Daoy (cell line): ENCODE measurements at regions not wholly inside any gene's neighbourhood (a gene's known extent, or its start where the extent isn't known, plus 50 kb on each side); places are given as distances from the start of the nearest gene placed in this dataset.
"Not testable (repeated sequence)": the region's sequence is repeated elsewhere in the genome, so short reads cannot be mapped to it uniquely, and the experiment has no call there.

Experiments
- DNase-seq: peaks from one replicate; pipeline ENCODE4 v3.0.0-alpha.2; 2015; ENCODE audit warnings: low read depth

DNA sequence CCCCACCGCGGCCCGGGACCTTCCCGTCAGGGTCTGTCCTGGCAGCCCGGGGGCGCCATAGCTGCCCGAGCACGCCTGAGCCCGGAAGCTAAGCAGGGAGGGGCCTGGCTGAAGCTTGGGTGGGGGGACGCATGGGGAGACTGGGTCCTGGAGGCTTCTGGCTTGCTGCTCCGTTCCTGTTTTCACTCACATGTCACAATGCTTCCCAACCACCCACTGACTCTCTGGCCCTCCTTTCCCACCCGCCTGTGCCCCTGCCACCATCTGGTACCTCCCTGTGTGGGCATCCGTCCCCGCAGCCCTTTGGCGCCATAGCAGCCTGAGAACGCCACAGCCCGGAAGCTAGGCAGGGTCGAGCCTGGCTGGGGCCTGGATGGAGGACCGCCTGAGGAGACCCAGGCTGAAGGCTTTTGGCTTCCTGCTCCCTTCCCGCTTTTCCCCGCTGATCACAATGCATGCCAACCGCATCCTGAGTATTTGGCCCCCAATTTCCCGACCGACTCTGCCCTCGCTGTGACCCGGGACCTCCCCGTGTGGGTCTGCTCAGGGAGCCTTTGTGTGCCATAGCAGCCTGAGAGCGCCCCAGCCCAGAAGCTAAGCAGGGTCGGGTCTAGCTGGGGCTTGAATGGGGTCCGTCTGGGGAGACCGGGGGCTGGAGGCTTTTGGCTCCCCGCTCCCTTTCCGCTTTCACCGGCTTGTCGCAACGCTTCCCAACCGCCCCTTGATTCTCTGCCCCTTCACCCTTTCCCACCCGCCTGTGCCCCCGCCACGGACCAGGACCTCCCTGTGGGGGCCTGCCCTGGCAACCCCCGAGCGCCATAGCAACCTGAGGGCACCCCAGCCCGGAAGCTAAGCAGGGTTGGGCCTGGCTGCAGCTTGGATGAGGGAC, 2290.1 kb downstream of the TP53TG3F start:
- no peak for DNase-seq

DNA sequence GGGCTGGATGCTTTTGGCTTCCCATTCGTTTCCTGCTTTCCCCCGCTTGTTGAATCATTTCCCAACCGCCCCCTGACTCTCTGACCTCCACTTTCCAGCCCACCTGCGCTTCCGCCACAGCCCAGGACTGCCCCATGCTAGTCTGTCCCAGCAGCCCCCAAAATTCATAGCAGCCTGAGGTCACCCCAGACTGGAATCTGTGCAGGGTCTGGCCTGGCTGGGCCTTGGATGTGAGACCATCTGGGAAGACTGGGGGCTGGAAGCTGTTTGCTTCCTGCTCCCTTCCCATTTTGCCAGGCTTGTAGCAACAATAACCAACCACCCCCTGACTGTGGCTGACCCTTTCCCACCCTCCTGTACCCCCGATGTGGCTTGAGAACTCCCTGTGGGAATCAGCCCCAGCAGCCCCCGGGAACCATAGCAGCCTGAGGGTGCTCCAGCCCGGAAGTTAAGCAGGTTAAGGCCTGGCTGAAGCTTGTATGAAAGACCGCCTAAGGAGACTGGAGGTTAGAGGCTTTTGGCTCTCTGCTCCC, 2290.8 kb downstream of the TP53TG3F start:
- no peak for DNase-seq

DNA sequence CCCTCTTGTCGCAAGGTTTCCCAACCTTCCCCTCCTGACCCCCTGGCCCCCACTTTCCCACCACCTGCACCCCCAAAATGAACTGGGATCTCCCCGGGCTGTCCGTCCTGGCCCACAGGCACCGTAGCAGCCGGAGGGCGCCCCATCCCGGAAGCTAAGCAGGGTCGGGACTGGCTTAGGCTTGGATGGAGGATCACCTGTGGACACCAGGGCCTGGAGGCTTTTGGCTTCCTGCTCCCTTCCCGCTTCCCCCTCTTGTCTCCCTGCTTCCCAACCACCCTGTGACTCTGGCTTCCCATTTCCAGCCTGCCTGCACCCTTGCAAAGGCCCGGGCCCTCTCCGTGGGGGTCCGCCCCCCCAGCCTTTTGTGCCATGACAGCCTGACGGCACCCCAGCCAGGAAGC, 2291.3 kb downstream of the TP53TG3F start:
- no peak for DNase-seq

DNA sequence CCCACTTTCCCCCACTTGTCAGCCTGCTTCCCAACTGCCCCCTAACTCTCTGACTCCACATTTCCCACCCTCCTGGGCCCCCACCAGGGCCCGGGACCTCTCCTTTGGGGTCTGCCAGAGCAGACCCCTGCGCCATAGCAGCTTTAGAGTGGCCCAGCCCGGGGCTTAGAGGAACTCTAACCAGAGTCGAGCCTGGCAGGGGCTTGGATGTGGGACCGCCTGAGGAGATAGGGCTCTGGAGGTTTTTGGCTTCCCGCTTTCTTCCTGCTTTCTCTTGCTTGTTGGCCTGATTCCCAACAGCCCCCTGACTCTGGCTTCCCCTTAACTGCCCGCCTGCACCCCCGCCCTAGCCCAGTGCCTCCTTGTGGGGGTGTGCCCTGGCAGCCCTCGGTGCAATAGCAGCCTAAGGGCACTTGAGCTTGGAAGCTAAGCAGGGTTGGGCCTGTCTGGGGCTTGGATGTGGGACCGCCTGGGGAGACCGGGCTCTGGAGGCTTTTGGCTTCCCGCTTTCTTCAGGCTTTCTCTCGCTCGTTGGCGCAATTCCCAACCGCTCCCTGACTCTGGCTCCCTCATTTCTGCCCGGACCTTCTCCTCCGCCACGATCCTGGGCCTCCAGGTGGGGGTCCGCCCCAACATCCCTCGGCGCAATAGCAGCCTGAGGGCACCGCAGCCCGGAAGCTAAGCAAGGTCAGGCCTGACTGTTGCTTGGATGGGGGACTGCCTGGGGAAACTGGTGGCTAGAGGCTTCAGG, 2292.0 kb downstream of the TP53TG3F start:
- no peak for DNase-seq

DNA sequence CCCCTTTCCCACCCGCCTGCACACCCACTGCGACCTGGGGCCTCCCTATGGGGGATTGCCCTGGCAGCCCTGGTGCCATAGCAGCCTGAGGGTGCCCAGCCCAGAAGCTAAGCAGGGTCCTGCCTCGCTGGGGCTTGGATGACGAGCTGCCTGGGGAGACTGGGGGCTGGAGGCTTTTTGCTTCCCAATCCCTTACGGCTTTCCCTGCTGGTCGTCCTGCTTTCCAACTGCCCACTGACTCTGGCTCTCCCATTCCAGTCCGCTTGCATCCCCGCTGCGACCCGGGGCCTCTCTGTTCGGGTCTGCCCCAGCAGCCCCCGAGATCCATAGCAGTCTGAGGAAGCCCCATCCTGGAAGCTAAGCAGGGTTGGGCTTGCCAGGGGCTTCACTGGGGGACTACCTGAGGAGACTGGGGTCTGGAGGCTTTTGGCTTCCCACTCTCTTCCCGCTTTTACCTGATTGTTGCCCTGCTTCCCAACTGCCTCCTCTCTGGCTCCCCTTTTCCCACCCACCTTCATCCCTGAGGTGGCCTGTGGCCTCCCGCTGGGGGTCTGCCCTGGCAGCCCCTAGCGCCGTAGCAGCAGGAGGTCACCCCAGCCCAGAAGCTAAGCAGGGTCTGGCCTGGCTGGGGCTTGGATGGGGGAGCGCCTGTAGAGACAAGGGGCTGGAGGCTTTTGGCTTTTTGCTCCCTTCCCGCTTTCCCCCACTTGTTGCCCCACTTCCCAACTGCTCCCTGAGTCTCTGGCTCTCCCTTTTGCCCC, 2292.8 kb downstream of the TP53TG3F start:
- DNase-seq = no peak

DNA sequence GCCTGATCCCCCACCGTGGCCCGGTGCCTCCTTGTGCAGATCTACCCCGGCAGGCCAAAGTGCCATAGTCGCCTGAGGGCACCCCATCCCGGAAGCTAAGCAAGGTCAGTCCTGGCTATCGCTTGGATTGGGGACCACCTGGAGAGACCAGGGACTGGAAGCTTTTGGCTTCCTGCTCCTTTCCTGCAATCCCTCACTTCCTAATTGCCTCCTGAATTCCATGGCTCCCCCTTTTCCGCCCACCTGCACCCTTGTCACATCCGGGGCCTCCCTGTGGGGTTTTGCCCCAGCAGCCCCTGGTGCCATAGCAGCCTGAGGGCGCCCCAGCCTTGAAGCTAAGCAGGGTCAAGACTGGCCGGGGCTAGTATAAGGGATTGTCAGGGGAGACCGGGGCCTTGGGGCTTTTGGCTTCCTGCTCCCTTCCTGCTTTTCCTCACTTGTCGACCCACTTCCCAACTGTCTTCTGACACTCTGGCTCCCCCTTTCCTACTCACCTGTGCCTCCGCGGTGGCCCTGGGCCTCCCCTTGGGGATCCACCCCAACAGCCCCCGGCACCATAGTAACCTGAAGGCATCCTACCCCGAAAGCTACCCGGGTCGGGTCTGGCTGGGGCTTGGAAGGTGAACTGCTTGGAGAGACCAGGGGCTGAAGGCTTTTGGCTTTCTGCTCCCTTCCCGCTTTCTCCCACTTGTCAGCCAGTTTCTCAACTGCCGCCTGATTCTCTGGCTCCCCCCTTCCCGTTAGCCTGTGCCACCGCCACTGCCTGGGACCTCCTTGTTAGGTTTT, 2293.6 kb downstream of the TP53TG3F start:
- no peak for DNase-seq

DNA sequence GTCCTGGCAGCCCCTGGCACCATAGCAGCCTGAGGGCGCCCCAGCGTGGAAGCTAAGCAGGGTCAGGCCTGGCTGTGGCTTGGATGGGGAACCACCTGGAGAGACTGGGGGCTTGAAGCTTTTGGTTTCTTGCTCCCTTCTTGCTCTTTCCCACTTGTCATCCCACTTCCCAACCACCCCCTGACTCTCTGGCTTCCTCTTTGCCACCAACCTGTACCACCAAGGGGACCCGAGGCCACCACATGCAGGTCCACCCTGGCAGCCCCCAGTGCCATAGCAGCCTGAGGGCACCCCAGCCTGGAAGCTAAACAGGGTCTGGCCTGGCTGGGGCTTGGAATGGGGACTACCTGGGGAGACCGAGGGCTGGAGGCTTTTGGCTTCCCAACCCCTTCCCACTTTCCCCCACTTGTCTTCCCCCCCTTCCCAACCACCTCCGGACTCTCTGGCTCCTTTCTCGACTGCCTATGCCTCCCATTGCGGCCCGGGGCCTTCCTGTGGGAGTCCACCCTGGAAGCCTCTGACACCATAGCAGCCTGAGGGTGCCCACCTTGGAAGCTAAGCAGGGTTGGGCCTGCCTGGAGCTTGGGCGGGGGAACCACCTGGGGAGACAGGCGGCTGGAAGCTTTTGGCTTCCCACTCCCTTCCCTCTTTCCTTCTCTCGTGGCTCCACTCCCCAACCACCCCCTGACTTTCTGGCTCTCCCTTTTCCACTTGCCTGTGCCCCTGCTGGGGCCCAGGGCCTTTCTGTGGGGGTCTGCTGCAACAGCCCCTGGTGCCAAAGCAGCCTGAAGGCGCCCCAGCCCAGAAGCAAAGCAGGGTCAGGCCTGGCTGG, 2294.4 kb downstream of the TP53TG3F start:
- DNase-seq = no peak

DNA sequence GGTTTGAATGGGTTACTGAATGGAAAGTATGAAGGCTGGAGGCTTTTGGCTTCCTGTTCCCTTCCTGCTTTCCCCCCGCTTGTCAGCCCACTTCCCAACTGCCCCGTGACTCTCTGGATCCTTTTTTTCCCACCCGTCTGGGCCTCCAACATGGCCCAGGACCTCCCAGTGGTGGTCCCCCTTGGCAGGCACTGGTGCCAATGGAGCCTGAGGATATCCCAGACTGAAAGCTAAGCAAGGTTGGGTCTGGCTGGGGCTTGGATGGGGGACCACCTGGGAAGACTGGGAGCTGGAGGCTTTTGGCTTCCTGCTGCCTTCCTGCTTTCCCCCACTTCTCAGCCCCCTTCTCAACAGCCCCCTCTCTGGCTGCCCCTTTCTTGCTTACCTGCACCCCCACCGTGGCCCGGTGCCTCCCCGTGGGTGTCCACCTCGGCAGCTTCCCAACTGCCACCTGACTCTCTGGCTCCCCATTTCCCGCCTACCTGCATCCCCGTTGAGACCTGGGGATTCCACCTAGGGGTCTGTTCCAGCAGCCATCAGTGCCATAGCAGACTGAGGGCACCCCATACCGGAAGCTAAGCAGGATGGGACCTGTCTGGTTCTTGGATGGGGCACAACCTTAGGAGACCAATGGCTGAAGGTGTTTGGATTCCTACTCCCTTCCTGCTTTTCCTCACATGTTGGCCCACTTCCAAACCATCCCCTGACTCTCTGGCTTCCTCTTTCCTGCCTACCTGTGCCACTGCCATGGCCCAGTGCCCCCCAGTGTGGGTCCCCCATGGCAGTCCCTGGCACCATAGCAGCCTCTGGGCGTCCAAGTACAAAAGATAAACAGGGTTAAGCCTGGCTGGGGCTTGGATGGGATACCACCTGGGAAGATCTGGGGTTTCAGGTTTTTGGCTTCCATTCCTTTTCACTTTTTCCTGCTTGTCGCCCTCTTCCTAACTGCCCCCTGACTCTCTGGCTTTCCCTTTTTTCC, 2295.3 kb downstream of the TP53TG3F start:
- no peak for DNase-seq

DNA sequence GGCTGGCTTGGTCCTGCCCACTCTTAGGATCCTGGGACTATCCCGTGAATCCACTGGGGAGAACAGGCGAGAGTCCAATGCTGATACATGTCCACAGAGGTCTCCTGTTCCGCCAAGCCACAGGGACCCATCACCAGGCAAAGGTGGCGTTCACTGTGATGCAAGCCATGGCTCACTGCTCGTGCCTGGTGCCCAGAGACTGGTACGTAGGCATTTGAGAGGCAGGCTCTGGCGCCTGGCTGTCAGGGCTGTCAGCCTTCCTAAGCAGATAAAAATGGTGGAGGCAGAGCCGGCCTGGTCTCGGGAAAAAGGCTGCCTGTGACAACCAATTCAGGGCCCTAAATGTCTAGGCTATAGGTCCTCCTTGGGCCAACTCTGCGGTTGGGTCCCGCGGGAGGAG, 2329.0 kb downstream of the TP53TG3F start:
- DNase-seq = no peak

DNA sequence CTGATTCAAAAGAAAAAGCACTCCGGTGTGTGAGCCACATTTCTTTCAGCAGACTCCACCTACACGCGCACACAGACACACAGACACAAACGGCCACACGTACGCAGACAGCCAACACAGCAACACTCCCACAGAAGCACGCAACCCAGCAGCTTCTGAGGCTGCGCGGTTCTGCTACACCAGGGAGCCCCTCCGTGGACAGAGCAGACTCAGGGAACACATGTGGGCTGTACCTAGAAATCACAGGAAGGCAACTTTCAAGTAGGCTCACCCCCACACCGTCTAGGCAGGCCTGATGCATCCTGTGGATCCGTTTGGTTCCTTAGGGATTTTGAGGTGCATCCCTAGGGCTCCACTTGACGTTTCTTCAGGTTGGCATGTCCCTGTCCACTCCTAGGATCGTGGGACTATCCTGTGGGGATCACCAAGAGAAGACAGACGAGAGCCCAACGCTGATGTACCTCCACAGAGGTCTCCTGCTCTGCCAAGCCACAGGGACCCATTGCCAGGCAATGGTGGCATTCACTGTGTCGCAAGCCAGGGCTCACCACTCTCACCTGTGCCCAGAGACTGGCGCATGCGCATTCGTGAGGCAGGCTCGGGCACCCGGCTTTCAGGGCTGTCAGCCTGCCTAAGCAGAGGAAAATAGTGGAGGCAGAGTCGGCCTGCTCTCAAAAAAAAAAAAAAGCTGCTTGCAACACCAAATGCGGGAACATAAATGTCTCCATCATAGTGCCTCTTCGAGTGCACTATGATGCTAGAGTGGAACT, 2333.3 kb downstream of the TP53TG3F start:
- no peak for DNase-seq

DNA sequence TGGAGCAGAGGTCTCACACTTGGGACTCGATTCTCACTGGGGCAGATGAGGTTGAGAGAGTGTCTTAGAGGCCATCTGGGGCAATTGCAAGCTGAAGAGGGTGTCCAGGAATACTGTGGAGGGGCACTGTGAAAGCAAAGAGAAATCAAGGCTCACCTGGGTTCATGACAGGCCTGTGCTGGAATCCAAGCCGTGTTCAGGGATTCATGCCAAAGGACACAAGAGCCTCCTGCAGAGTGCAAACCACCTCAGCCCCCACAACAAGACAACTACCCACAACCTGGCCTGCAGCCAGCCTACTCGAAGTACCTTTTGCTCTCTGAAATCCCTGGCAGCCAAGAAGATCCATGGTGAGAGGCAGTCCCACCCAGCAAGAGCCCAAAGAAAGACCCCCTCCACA, 2334.2 kb downstream of the TP53TG3F start:
- no peak for DNase-seq

DNA sequence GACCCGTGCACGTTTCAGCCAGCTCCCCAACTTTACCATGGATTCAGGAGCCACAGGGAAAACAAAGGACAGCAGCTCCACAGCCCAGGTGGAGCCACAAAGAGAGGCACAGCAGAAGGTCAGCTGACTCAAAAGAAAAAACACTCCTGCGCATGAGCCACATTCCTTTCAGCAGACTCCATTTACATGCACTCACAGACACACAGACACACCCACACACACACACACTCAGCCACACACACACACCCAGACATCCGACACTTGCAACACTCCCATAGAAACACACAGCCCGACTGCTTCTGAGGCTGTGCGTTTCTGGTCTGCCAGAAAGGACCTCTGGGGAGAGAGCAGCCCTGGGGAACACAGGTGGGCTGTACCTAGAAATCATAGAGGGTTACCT, 2335.5 kb downstream of the TP53TG3F start:
- DNase-seq = no peak

DNA sequence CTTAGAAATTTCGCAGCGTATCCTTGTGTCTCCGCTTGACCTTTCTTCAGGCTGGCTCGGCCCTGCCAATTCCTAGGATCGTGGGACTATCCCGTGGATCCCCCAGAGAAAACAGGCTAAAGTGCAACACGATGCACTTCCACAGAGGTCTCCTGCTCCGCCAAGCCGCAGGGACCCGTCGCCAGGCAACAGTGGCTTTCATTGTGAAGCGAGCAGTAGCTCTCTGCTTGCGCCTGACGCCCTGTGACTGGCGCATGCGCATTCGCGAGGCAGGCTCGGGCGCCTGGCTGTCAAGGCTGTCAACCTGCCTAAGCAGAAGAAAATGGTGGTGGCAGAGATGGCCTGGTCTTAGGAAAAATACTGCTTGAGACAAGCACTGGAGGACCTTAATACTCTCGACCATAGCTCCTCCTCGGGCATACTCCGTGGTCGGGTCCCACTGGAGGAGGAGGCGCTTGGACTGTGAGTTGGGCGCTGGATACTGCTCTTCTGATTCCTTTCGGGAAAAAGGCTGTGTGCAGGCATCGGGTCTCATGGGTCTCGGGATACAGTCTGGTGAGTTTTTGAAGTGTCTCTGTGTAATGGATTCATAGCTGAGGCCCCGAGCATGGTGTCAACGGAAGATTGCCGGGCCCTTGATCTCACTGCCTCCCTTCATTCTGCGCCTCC, 2336.1 kb downstream of the TP53TG3F start:
- DNase-seq = no peak

DNA sequence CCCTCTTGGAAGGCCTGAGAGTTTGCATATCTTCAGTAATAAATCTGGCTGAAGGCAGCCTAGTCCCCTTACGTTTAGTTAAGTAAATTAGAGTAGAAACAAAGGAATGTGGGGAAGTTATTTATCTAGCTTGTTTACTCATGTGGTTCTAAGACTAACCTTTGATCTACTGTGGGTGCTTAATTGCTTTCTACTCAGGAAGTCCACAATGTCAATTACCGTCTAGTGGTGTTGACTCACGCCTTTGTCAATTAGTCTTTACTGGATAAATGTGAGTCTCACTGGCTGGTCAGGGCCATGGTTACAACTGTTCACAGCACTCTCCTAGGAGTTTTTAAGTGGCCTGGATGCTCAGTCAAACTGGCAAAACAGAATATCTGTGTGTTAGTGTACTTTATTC, 2338.4 kb downstream of the TP53TG3F start:
- DNase-seq = no peak

DNA sequence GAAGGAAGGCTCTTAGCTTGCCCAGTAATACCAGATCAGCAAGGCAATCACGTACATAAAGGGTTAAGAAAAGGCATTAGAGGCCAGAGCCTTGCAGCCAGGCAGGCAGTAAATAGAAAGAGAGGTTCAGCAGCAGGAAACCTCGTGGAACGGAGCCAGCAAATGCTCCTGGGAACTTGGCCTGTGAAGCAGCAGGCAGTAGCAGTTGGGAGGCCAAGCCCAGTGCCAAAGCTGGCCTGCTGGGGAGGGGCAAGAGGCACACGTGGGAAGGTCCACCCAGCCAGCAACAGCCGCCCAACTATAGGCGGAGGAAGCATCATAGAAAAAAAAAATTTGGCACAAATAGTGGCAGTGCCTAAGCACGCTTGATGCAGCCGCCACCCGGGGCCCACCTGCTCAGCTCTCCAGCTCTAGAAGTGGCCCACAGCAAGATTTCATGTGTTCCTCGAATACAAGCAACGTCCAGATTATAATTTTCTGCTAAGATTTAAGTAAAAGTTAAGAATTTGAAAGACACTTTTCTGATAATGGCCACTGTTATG, 2339.5 kb downstream of the TP53TG3F start:
- no peak for DNase-seq

DNA sequence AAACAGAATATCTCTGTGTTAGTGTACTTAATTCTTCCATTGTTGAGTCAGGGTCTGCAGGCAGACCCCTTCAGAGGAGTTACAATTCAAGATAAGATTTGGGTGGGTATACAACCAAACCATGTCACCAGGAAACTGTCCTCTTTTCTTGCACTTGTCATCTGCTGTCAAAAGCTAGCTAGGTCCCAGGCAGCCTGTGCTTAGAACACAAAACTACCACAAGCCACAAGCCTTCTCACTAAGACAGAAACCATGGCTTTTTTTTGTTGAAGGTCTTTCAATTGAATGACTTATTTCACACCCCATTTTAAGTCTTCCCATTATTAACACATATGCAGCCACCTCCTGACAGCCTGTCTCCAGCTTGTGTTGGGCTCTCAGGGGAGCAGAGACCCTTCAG, 2345.1 kb downstream of the TP53TG3F start:
- not testable (repeated sequence) for DNase-seq

DNA sequence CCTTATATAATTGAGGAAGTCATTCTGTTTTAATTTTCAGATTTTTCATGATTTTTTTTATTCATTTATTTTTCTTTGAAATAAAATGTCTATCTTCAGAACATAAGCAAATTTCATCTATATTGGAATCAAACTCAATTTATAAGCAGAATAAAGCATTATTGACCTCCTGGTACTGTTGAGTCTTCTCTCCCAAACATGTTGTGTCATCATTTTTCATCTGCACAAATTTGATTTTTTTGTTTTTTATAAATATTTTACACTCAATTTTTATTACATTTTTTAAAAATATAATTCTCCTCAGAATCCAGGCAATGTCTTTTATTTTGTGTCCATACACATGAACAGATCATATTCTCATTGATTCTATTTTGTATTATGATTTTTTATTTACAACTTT, 2363.9 kb downstream of the TP53TG3F start:
- DNase-seq = no peak

DNA sequence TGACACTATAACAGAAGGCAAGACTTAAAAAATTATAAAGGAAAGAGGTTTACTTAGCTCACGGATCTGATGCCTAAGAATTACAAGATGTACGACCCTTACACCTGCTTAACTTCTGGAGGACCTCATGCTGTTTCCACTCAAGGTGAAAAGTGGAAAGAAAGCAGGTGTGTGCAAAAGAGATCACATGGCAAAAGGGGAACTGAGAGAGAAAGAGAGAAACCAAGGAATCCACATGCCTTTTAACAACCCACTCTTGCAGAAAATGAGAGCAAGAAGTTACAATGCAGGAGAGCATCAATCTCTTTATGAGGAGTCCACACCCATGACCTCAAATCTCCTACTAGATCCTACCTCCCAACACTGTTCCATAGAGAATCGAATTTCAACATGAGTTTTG, 2382.2 kb downstream of the TP53TG3F start:
- DNase-seq = no peak
